Activated T-helper 1 cell treated with anti-CD3 and anti-CD28 coated beads, Interleukin-12 subunit alpha, Interleukin-12 subunit beta, Interleukin-2, Interleukin-4 antibody, amounts not matched to agents 30 ng/mL and 10 ng/mL and 1 ng/mL, durations not matched to agents 14 hours and 24 hours and 36 hours (primary cell): ENCODE measurements at regions not wholly inside any gene's neighbourhood (a gene's known extent, or its start where the extent isn't known, plus 50 kb on each side); places are given as distances from the start of the nearest gene placed in this dataset.

Experiments
- DNase-seq: peaks from one replicate; pipeline ENCODE4 v3.0.0; 2021; ENCODE audit warnings: low spot score
- H3K27ac Mint-ChIP-seq: one replicate; pipeline ENCODE4 v1.8.0; 2021; ENCODE audit warnings: mild to moderate bottlenecking, mixed read lengths
- H3K27me3 Mint-ChIP-seq: one replicate; pipeline ENCODE4 v1.8.0; 2022; ENCODE audit warnings: mild to moderate bottlenecking, moderate library complexity, mixed read lengths; ENCODE audit not compliant: insufficient read depth
- H3K36me3 Mint-ChIP-seq: one replicate; pipeline ENCODE4 v1.8.0; 2021; ENCODE audit warnings: low read depth, mixed read lengths
- H3K4me1 Mint-ChIP-seq: one replicate; pipeline ENCODE4 v1.8.0; 2021; ENCODE audit warnings: low read depth, mixed read lengths
- H3K4me3 Mint-ChIP-seq: one replicate; pipeline ENCODE4 v1.8.0; 2021; ENCODE audit warnings: mild to moderate bottlenecking, moderate library complexity, mixed read lengths
- H3K9me3 Mint-ChIP-seq: one replicate; pipeline ENCODE4 v1.8.0; 2021; ENCODE audit warnings: mixed read lengths
- intact Hi-C: fragments of 100-400 bp; cut with micrococcal nuclease; formaldehyde crosslinking; loops from one replicate; pipeline ENCODE4 v1.15.1; 2024

- Mint-ChIP-seq H3K9me3 (no peaks in the 10 kb centered on the region), H3K27ac (no peak overlapping the region), H3K36me3 (no peaks in the 10 kb centered on the region), H3K4me3 (no peak overlapping the region), H3K27me3 (peaks cover 39% of the 10 kb centered on the region), H3K4me1 (peaks cover 8% of the 10 kb centered on the region)
- intact Hi-C loops = loop anchor here (10.0 kb wide), 1 partner anchor 1292 kb away; no protein-coding TSS in a partner anchor
- DNase-seq = no peak
These were observed 205.7 kb downstream of the REEP3 start for GRCh38 chr10:63726867-63727266.

GRCh38 chr10:63727636-63728035, 206.4 kb downstream of the REEP3 start:
- Mint-ChIP-seq H3K4me3 (no peak overlapping the region), H3K9me3 (no peaks in the 10 kb centered on the region), H3K27ac (no peak overlapping the region), H3K27me3 (peaks cover 39% of the 10 kb centered on the region), H3K36me3 (no peaks in the 10 kb centered on the region), H3K4me1 (no peaks in the 10 kb centered on the region)
- no peak for DNase-seq
- intact Hi-C loops = loop anchor here (10.0 kb wide), 1 partner anchor 1293 kb away; no protein-coding TSS in a partner anchor

- DNase-seq = no peak
- H3K36me3 Mint-ChIP-seq = no peaks in the 10 kb centered on the region
- intact Hi-C loops = no loop called here
- no peak overlapping the region for H3K4me3 Mint-ChIP-seq
- H3K9me3 Mint-ChIP-seq = no peaks in the 10 kb centered on the region
- no peak overlapping the region for H3K27ac Mint-ChIP-seq
- no peaks in the 10 kb centered on the region for H3K4me1 Mint-ChIP-seq
- H3K27me3 Mint-ChIP-seq = peaks cover 4% of the 10 kb centered on the region
These were observed 214.1 kb downstream of the REEP3 start for GRCh38 chr10:63735305-63735704.

- Mint-ChIP-seq H3K9me3 (no peaks in the 10 kb centered on the region), H3K36me3 (no peaks in the 10 kb centered on the region), H3K27me3 (peaks cover 1% of the 10 kb centered on the region), H3K4me1 (no peaks in the 10 kb centered on the region), H3K27ac (no peak overlapping the region), H3K4me3 (no peak overlapping the region)
- intact Hi-C loops = no loop called here
- DNase-seq = no peak
These were observed 217.2 kb downstream of the REEP3 start for GRCh38 chr10:63738410-63738809.

- peaks cover 9% of the 10 kb centered on the region for H3K27me3 Mint-ChIP-seq
- DNase-seq = no peak
- no peaks in the 10 kb centered on the region for H3K4me1 Mint-ChIP-seq
- intact Hi-C loops = no loop called here
- no peak overlapping the region for H3K4me3 Mint-ChIP-seq
- no peak overlapping the region for H3K27ac Mint-ChIP-seq
- H3K9me3 Mint-ChIP-seq = no peaks in the 10 kb centered on the region
- H3K36me3 Mint-ChIP-seq = no peaks in the 10 kb centered on the region
These were observed 223.1 kb downstream of the REEP3 start for GRCh38 chr10:63744060-63744941.

- Mint-ChIP-seq H3K4me3 (no peak overlapping the region), H3K36me3 (no peaks in the 10 kb centered on the region), H3K4me1 (no peaks in the 10 kb centered on the region), H3K27ac (no peak overlapping the region), H3K9me3 (no peaks in the 10 kb centered on the region), H3K27me3 (peaks cover 6% of the 10 kb centered on the region)
- DNase-seq = no peak
- intact Hi-C loops = no loop called here
These were observed 228.7 kb downstream of the REEP3 start for GRCh38 chr10:63749915-63750314.

- Mint-ChIP-seq H3K4me3 (no peak overlapping the region), H3K36me3 (no peaks in the 10 kb centered on the region), H3K9me3 (no peaks in the 10 kb centered on the region), H3K27ac (no peak overlapping the region), H3K27me3 (peaks cover 12% of the 10 kb centered on the region), H3K4me1 (no peaks in the 10 kb centered on the region)
- intact Hi-C loops = no loop called here
- no peak for DNase-seq
These were observed 230.6 kb downstream of the REEP3 start for GRCh38 chr10:63751836-63752235.

GRCh38 chr10:63752318-63752717, 231.1 kb downstream of the REEP3 start:
- H3K27ac Mint-ChIP-seq = no peak overlapping the region
- no peaks in the 10 kb centered on the region for H3K36me3 Mint-ChIP-seq
- no peak for DNase-seq
- no peaks in the 10 kb centered on the region for H3K4me1 Mint-ChIP-seq
- H3K4me3 Mint-ChIP-seq = no peak overlapping the region
- intact Hi-C loops = no loop called here
- H3K9me3 Mint-ChIP-seq = no peaks in the 10 kb centered on the region
- peaks cover 13% of the 10 kb centered on the region for H3K27me3 Mint-ChIP-seq

- Mint-ChIP-seq H3K27ac (no peak overlapping the region), H3K4me3 (no peak overlapping the region), H3K36me3 (no peaks in the 10 kb centered on the region), H3K4me1 (no peaks in the 10 kb centered on the region), H3K27me3 (peaks cover 13% of the 10 kb centered on the region), H3K9me3 (no peaks in the 10 kb centered on the region)
- DNase-seq = no peak
- intact Hi-C loops = no loop called here
These were observed 232.6 kb downstream of the REEP3 start for GRCh38 chr10:63753808-63754207.

- Mint-ChIP-seq H3K36me3 (no peaks in the 10 kb centered on the region), H3K4me3 (no peak overlapping the region), H3K4me1 (no peaks in the 10 kb centered on the region), H3K27me3 (peaks cover 18% of the 10 kb centered on the region), H3K27ac (no peak overlapping the region), H3K9me3 (no peaks in the 10 kb centered on the region)
- DNase-seq = no peak
- intact Hi-C loops = no loop called here
These were observed 234.2 kb downstream of the REEP3 start for GRCh38 chr10:63755441-63755840.

- H3K4me1 Mint-ChIP-seq = no peaks in the 10 kb centered on the region
- no peak overlapping the region for H3K4me3 Mint-ChIP-seq
- DNase-seq = no peak
- intact Hi-C loops = no loop called here
- H3K27ac Mint-ChIP-seq = no peak overlapping the region
- H3K27me3 Mint-ChIP-seq = peaks cover 15% of the 10 kb centered on the region
- H3K9me3 Mint-ChIP-seq = no peaks in the 10 kb centered on the region
- H3K36me3 Mint-ChIP-seq = no peaks in the 10 kb centered on the region
These were observed 235.9 kb downstream of the REEP3 start for GRCh38 chr10:63757067-63757466.

- Mint-ChIP-seq H3K4me3 (no peak overlapping the region), H3K36me3 (no peaks in the 10 kb centered on the region), H3K27me3 (peaks cover 15% of the 10 kb centered on the region), H3K9me3 (no peaks in the 10 kb centered on the region), H3K4me1 (no peaks in the 10 kb centered on the region), H3K27ac (no peak overlapping the region)
- no peak for DNase-seq
- intact Hi-C loops = no loop called here
These were observed 236.9 kb downstream of the REEP3 start for GRCh38 chr10:63758080-63758479.

- Mint-ChIP-seq H3K4me1 (no peaks in the 10 kb centered on the region), H3K36me3 (no peaks in the 10 kb centered on the region), H3K27ac (no peak overlapping the region), H3K4me3 (no peak overlapping the region), H3K27me3 (peaks cover 15% of the 10 kb centered on the region), H3K9me3 (no peaks in the 10 kb centered on the region)
- intact Hi-C loops = no loop called here
- DNase-seq = no peak
These were observed 238.1 kb downstream of the REEP3 start for GRCh38 chr10:63759335-63759734.
